ENCODE measurements at regions not wholly inside any gene's neighbourhood (a gene's known extent, or its start where the extent isn't known, plus 50 kb on each side); places are given as distances from the start of the nearest gene placed in this dataset.

- DNase-seq (ENCODE audit: low spot score) (no peak), ATAC-seq (no peak)
- intact Hi-C loops (cut with DNase I): no loop called here
Observed at GRCh38 chr16:86808863-86809444, 230.6 kb downstream of the FOXL1 start.

GRCh38 chr16:86809458-86809955 is 231.2 kb downstream of the FOXL1 start:
- intact Hi-C loops (cut with DNase I): no loop called here
- ATAC-seq (no peak), DNase-seq (ENCODE audit: low spot score) (no peak)

GRCh38 chr16:86810062-86810461 is 231.7 kb downstream of the FOXL1 start:
- intact Hi-C loops (cut with DNase I): no loop called here
- no peak for DNase-seq (ENCODE audit: low spot score)

GRCh38 chr16:86812363-86812970 is 234.1 kb downstream of the FOXL1 start:
- intact Hi-C loops (cut with DNase I): no loop called here
- DNase-seq (ENCODE audit: low spot score) (no peak), ATAC-seq (no peak)

More at GRCh38 chr16:86810062-86810461, 231.7 kb downstream of the FOXL1 start:
- no peak for ATAC-seq

- ATAC-seq: no peak
- no peak for DNase-seq (ENCODE audit: low spot score)
- intact Hi-C loops (cut with DNase I): no loop called here
Observed at GRCh38 chr16:86814256-86814655, 235.9 kb downstream of the FOXL1 start.

- DNase-seq (ENCODE audit: low spot score) (no peak), ATAC-seq (no peak)
- intact Hi-C loops (cut with DNase I): no loop called here
Observed at GRCh38 chr16:86816930-86817625, 238.7 kb downstream of the FOXL1 start.

- DNase-seq (ENCODE audit: low spot score) (no peak), ATAC-seq (no peak)
- intact Hi-C loops (cut with DNase I): no loop called here
Observed at GRCh38 chr16:86818671-86819532, 240.6 kb downstream of the FOXL1 start.

- no peak for DNase-seq (ENCODE audit: low spot score)
- ATAC-seq: no peak
- intact Hi-C loops (cut with DNase I): no loop called here
Observed at GRCh38 chr16:86819533-86819892, 241.2 kb downstream of the FOXL1 start.

- no peak for ATAC-seq
- intact Hi-C loops (cut with DNase I): no loop called here
- no peak for DNase-seq (ENCODE audit: low spot score)
Observed at GRCh38 chr16:86821895-86822294, 243.5 kb downstream of the FOXL1 start.

- DNase-seq (ENCODE audit: low spot score): no peak
- intact Hi-C loops (cut with DNase I): no loop called here
Observed at GRCh38 chr16:86823125-86823524, 244.8 kb downstream of the FOXL1 start.

GRCh38 chr16:86823888-86824671 is 245.7 kb downstream of the FOXL1 start:
- no peak for DNase-seq (ENCODE audit: low spot score)
- intact Hi-C loops (cut with DNase I): no loop called here
- ATAC-seq: no peak

More at GRCh38 chr16:86823125-86823524, 244.8 kb downstream of the FOXL1 start:
- no peak for ATAC-seq

GRCh38 chr16:86824751-86825296 is 246.5 kb downstream of the FOXL1 start:
- DNase-seq (ENCODE audit: low spot score) (no peak), ATAC-seq (no peak)
- intact Hi-C loops (cut with DNase I): no loop called here

- no peak for ATAC-seq
- DNase-seq (ENCODE audit: low spot score): no peak
- intact Hi-C loops (cut with DNase I): no loop called here
Observed at GRCh38 chr16:86825631-86826030, 247.3 kb downstream of the FOXL1 start.

- intact Hi-C loops (cut with DNase I): no loop called here
- DNase-seq (ENCODE audit: low spot score) (no peak), ATAC-seq (no peak)
Observed at GRCh38 chr16:86826941-86827340, 248.6 kb downstream of the FOXL1 start.

GRCh38 chr16:86827521-86827920 is 249.2 kb downstream of the FOXL1 start:
- ATAC-seq (no peak), DNase-seq (ENCODE audit: low spot score) (no peak)
- intact Hi-C loops (cut with DNase I): no loop called here

- ATAC-seq (no peak), DNase-seq (ENCODE audit: low spot score) (no peak)
- intact Hi-C loops (cut with DNase I): no loop called here
Observed at GRCh38 chr16:86828202-86828601, 249.9 kb downstream of the FOXL1 start.

- intact Hi-C loops (cut with DNase I): no loop called here
- no peak for DNase-seq (ENCODE audit: low spot score)
Observed at GRCh38 chr16:86828653-86829052, 250.3 kb downstream of the FOXL1 start.

GRCh38 chr16:86831366-86831765 is 253.0 kb downstream of the FOXL1 start:
- DNase-seq (ENCODE audit: low spot score) (no peak), ATAC-seq (no peak)
- intact Hi-C loops (cut with DNase I): no loop called here

More at GRCh38 chr16:86828653-86829052, 250.3 kb downstream of the FOXL1 start:
- no peak for ATAC-seq

Measured in sciatic nerve (tissue), 2 donors.